CD4-positive, alpha-beta memory T cell (primary cell): ENCODE measurements at regions not wholly inside any gene's neighbourhood (a gene's known extent, or its start where the extent isn't known, plus 50 kb on each side); places are given as distances from the start of the nearest gene placed in this dataset.

Experiments used
- CTCF ChIA-PET: fragments of 350-600 bp; sonication (Branson Sonifier 250); formaldehyde crosslinking; loops from one replicate; lab custom pipeline; 2021; ENCODE audit warnings: inconsistent platforms; ENCODE audit not compliant: partially characterized antibody; lab: Charles Lee
- POLR2A ChIA-PET: fragments of 350-600 bp; sonication (Branson Sonifier 250); formaldehyde crosslinking; loops from one replicate; lab custom pipeline; 2021; ENCODE audit not compliant: partially characterized antibody; lab: Charles Lee
- DNase-seq, 5 donors: peaks; one replicate each; pipeline versions ENCODE4 v3.0.0 to v3.0.0-alpha.2; 2020 to 2022; ENCODE audit warnings: mixed read lengths in 1 of 5
- H3K27ac ChIP-seq: one replicate; pipeline ENCODE4 v1.7.0; 2013; ENCODE audit warnings: low read depth, low read length
- H3K27me3 ChIP-seq: 2 replicates; pipeline ENCODE4 v1.7.0; 2013; ENCODE audit warnings: mild to moderate bottlenecking, low read length, moderate library complexity; ENCODE audit not compliant: insufficient read depth
- H3K36me3 ChIP-seq: 2 replicates; pipeline ENCODE4 v1.7.0; 2013; ENCODE audit warnings: mild to moderate bottlenecking, low read length, moderate library complexity; ENCODE audit not compliant: insufficient read depth
- H3K4me1 ChIP-seq: 2 replicates; pipeline ENCODE4 v1.7.0; 2013; ENCODE audit warnings: mild to moderate bottlenecking, low read length, moderate library complexity; ENCODE audit not compliant: insufficient read depth
- H3K4me3 ChIP-seq, 2 donors: one replicate each; pipeline ENCODE4 v1.7.0; 2013; ENCODE audit warnings: low read length in 2 of 2, mild to moderate bottlenecking in 1 of 2
- H3K9me3 ChIP-seq, 2 donors: one replicate each; pipeline ENCODE4 v1.7.0; 2013; ENCODE audit warnings: low read length in 2 of 2, control low read depth in 1 of 2; ENCODE audit not compliant: control insufficient read depth in 1 of 2
- H3K27ac Mint-ChIP-seq, 7 donors: one replicate each; pipeline ENCODE4 v1.8.0; 2020 to 2021; ENCODE audit warnings: mixed read lengths in 7 of 7, mild to moderate bottlenecking in 6 of 7, inconsistent platforms in 3 of 7, moderate library complexity in 3 of 7
- H3K27me3 Mint-ChIP-seq, 2 donors: one replicate each; pipeline ENCODE4 v1.8.0; 2020 to 2021; ENCODE audit warnings: mixed read lengths in 2 of 2
- H3K36me3 Mint-ChIP-seq, 2 donors: one replicate each; pipeline ENCODE4 v1.8.0; 2020 to 2021; ENCODE audit warnings: mixed read lengths in 2 of 2, inconsistent platforms in 1 of 2, mild to moderate bottlenecking in 1 of 2
- H3K4me1 Mint-ChIP-seq, 4 donors: one replicate each; pipeline ENCODE4 v1.8.0; 2020 to 2021; ENCODE audit warnings: mixed read lengths in 4 of 4, mild to moderate bottlenecking in 1 of 4
- H3K4me3 Mint-ChIP-seq, 8 donors: one replicate each; pipeline ENCODE4 v1.8.0; 2020 to 2021; ENCODE audit warnings: mixed read lengths in 8 of 8, mild to moderate bottlenecking in 7 of 8, moderate library complexity in 6 of 8, inconsistent platforms in 3 of 8
- H3K9me3 Mint-ChIP-seq, 8 donors: one replicate each; pipeline ENCODE4 v1.8.0; 2020 to 2021; ENCODE audit warnings: mixed read lengths in 8 of 8, mild to moderate bottlenecking in 5 of 8, inconsistent platforms in 3 of 8, moderate library complexity in 1 of 8
- intact Hi-C: fragments of 100-400 bp; cut with micrococcal nuclease; formaldehyde crosslinking; loops from one replicate; pipeline ENCODE4 v1.15.1; 2023

- DNase-seq = no peak
- CTCF ChIA-PET = no interaction called here
- Mint-ChIP-seq H3K36me3 (no peaks in the 10 kb centered on the region), H3K27ac (no peak overlapping the region), H3K27me3 (no peaks in the 10 kb centered on the region), H3K9me3 (peaks cover 0 to 11% (median 2%) of the 10 kb centered on the region in 8 donors), H3K4me1 (no peaks in the 10 kb centered on the region), H3K4me3 (no peak overlapping the region)
- H3K27ac ChIP-seq = no peak overlapping the region
- POLR2A ChIA-PET = no interaction called here
- no peaks in the 10 kb centered on the region for H3K36me3 ChIP-seq
- H3K4me1 ChIP-seq = no peaks in the 10 kb centered on the region
- intact Hi-C loops = no loop called here
- H3K27me3 ChIP-seq = no peaks in the 10 kb centered on the region
- no peaks in the 10 kb centered on the region for H3K9me3 ChIP-seq
- H3K4me3 ChIP-seq = no peak overlapping the region
Measured at GRCh38 chr2:14420851-14421250, 211.7 kb upstream of the LRATD1 start.

- Histone ChIP-seq H3K27ac (no peak overlapping the region), H3K4me3 (no peak overlapping the region), H3K36me3 (no peaks in the 10 kb centered on the region), H3K27me3 (no peaks in the 10 kb centered on the region), H3K9me3 (no peaks in the 10 kb centered on the region), H3K4me1 (no peaks in the 10 kb centered on the region)
- POLR2A ChIA-PET = no interaction called here
- Mint-ChIP-seq H3K27me3 (no peaks in the 10 kb centered on the region), H3K36me3 (no peaks in the 10 kb centered on the region), H3K27ac (no peak overlapping the region), H3K9me3 (peaks cover 0 to 13% (median 2%) of the 10 kb centered on the region in 8 donors), H3K4me1 (no peaks in the 10 kb centered on the region), H3K4me3 (no peak overlapping the region)
- no peak for DNase-seq
- intact Hi-C loops = no loop called here
- CTCF ChIA-PET = no interaction called here
Measured at GRCh38 chr2:14422426-14422825, 210.1 kb upstream of the LRATD1 start.

- DNase-seq = no peak
- intact Hi-C loops = no loop called here
- Histone ChIP-seq H3K27me3 (no peaks in the 10 kb centered on the region), H3K27ac (no peak overlapping the region), H3K36me3 (no peaks in the 10 kb centered on the region), H3K4me1 (no peaks in the 10 kb centered on the region), H3K9me3 (no peaks in the 10 kb centered on the region), H3K4me3 (no peak overlapping the region)
- POLR2A ChIA-PET = no interaction called here
- Mint-ChIP-seq H3K27me3 (no peaks in the 10 kb centered on the region), H3K9me3 (peaks cover 0 to 13% (median 2%) of the 10 kb centered on the region in 8 donors), H3K36me3 (no peaks in the 10 kb centered on the region), H3K4me3 (no peak overlapping the region), H3K27ac (no peak overlapping the region), H3K4me1 (no peaks in the 10 kb centered on the region)
- CTCF ChIA-PET = no interaction called here
Measured at GRCh38 chr2:14423145-14423906, 209.2 kb upstream of the LRATD1 start.

- POLR2A ChIA-PET = no interaction called here
- Mint-ChIP-seq H3K4me1 (no peaks in the 10 kb centered on the region), H3K4me3 (no peak overlapping the region), H3K27ac (no peak overlapping the region), H3K27me3 (no peaks in the 10 kb centered on the region), H3K9me3 (peaks cover 0 to 13% (median 2%) of the 10 kb centered on the region in 8 donors), H3K36me3 (no peaks in the 10 kb centered on the region)
- Histone ChIP-seq H3K27me3 (no peaks in the 10 kb centered on the region), H3K36me3 (no peaks in the 10 kb centered on the region), H3K9me3 (no peaks in the 10 kb centered on the region), H3K4me3 (no peak overlapping the region), H3K4me1 (no peaks in the 10 kb centered on the region), H3K27ac (no peak overlapping the region)
- intact Hi-C loops = no loop called here
- CTCF ChIA-PET = no interaction called here
- no peak for DNase-seq
Measured at GRCh38 chr2:14424478-14425390, 207.8 kb upstream of the LRATD1 start.

GRCh38 chr2:14425869-14426268 is 206.6 kb upstream of the LRATD1 start:
- H3K27me3 Mint-ChIP-seq = no peaks in the 10 kb centered on the region
- no peaks in the 10 kb centered on the region for H3K36me3 Mint-ChIP-seq
- no peak overlapping the region for H3K27ac Mint-ChIP-seq
- peaks cover 0 to 13% (median 2%) of the 10 kb centered on the region in 8 donors for H3K9me3 Mint-ChIP-seq
- Histone ChIP-seq H3K9me3 (no peaks in the 10 kb centered on the region), H3K27me3 (no peaks in the 10 kb centered on the region), H3K4me3 (no peak overlapping the region), H3K4me1 (no peaks in the 10 kb centered on the region), H3K27ac (no peak overlapping the region), H3K36me3 (no peaks in the 10 kb centered on the region)
- no peak for DNase-seq
- H3K4me1 Mint-ChIP-seq = no peaks in the 10 kb centered on the region
- intact Hi-C loops = no loop called here
- ChIA-PET POLR2A (no interaction called here), CTCF (no interaction called here)
- no peak overlapping the region for H3K4me3 Mint-ChIP-seq

- no peaks in the 10 kb centered on the region for H3K36me3 ChIP-seq
- intact Hi-C loops = no loop called here
- no peak for DNase-seq
- H3K4me1 ChIP-seq = no peaks in the 10 kb centered on the region
- no peaks in the 10 kb centered on the region for H3K27me3 ChIP-seq
- H3K27ac ChIP-seq = no peak overlapping the region
- POLR2A ChIA-PET = no interaction called here
- Mint-ChIP-seq H3K27ac (no peak overlapping the region), H3K4me1 (no peaks in the 10 kb centered on the region), H3K36me3 (no peaks in the 10 kb centered on the region), H3K4me3 (no peak overlapping the region), H3K9me3 (peaks cover 0 to 16% (median 2%) of the 10 kb centered on the region in 8 donors), H3K27me3 (no peaks in the 10 kb centered on the region)
- no peak overlapping the region for H3K4me3 ChIP-seq
- CTCF ChIA-PET = no interaction called here
- H3K9me3 ChIP-seq = no peaks in the 10 kb centered on the region
Measured at GRCh38 chr2:14428056-14428455, 204.5 kb upstream of the LRATD1 start.

GRCh38 chr2:14433946-14434495 is 198.5 kb upstream of the LRATD1 start:
- Histone ChIP-seq H3K27ac (no peak overlapping the region), H3K27me3 (no peaks in the 10 kb centered on the region), H3K36me3 (no peaks in the 10 kb centered on the region), H3K4me1 (no peaks in the 10 kb centered on the region), H3K4me3 (no peak overlapping the region), H3K9me3 (no peaks in the 10 kb centered on the region)
- Mint-ChIP-seq H3K9me3 (peaks cover 0 to 11% (median 4%) of the 10 kb centered on the region in 8 donors), H3K4me3 (no peak overlapping the region), H3K36me3 (no peaks in the 10 kb centered on the region), H3K27ac (no peak overlapping the region), H3K4me1 (no peaks in the 10 kb centered on the region), H3K27me3 (no peaks in the 10 kb centered on the region)
- ChIA-PET POLR2A (no interaction called here), CTCF (no interaction called here)
- intact Hi-C loops = no loop called here
- no peak for DNase-seq
